HG03565 (cell line): ENCODE measurements at regions not wholly inside any gene's neighbourhood (a gene's known extent, or its start where the extent isn't known, plus 50 kb on each side); places are given as distances from the start of the nearest gene placed in this dataset.
"Not testable (repeated sequence)": the region's sequence is repeated elsewhere in the genome, so short reads cannot be mapped to it uniquely, and the experiment has no call there.

Experiments
- ATAC-seq: cut with Tn5 transposase; IDR thresholded peaks from one replicate; pipeline ENCODE4 v1.9.1; 2021; ENCODE audit warnings: mild to moderate bottlenecking, moderate library complexity; ENCODE audit not compliant: unreplicated experiment

GRCh38 chr3:4897765-4898453 lies 81.3 kb upstream of the BHLHE40 start:
- no peak for ATAC-seq

- ATAC-seq: peak; percentile 99
These were observed 80.6 kb upstream of the BHLHE40 start for GRCh38 chr3:4898454-4899313.

GRCh38 chr3:4899710-4900109 lies 79.5 kb upstream of the BHLHE40 start:
- no peak for ATAC-seq

- ATAC-seq: no peak
These were observed 78.9 kb upstream of the BHLHE40 start for GRCh38 chr3:4900298-4900697.

GRCh38 chr3:4904811-4905695 lies 74.2 kb upstream of the BHLHE40 start:
- ATAC-seq: no peak

- no peak for ATAC-seq
These were observed 73.1 kb upstream of the BHLHE40 start for GRCh38 chr3:4906107-4906621.

- ATAC-seq: no peak
These were observed 72.2 kb upstream of the BHLHE40 start for GRCh38 chr3:4907050-4907449.

GRCh38 chr3:4907643-4908432 lies 71.4 kb upstream of the BHLHE40 start:
- ATAC-seq: no peak

GRCh38 chr3:4908433-4909156 lies 70.6 kb upstream of the BHLHE40 start:
- ATAC-seq: no peak

GRCh38 chr3:4914464-4914863 lies 64.8 kb upstream of the BHLHE40 start:
- ATAC-seq: no peak

GRCh38 chr3:4921589-4921988 lies 57.6 kb upstream of the BHLHE40 start:
- not testable (repeated sequence) for ATAC-seq

- no peak for ATAC-seq
These were observed 52.3 kb upstream of the BHLHE40 start for GRCh38 chr3:4926892-4927291.

GRCh38 chr3:4928277-4928789 lies 50.9 kb upstream of the BHLHE40 start:
- ATAC-seq: no peak
